ENCODE measurements at regions not wholly inside any gene's neighbourhood (a gene's known extent, or its start where the extent isn't known, plus 50 kb on each side); places are given as distances from the start of the nearest gene placed in this dataset.

DNA sequence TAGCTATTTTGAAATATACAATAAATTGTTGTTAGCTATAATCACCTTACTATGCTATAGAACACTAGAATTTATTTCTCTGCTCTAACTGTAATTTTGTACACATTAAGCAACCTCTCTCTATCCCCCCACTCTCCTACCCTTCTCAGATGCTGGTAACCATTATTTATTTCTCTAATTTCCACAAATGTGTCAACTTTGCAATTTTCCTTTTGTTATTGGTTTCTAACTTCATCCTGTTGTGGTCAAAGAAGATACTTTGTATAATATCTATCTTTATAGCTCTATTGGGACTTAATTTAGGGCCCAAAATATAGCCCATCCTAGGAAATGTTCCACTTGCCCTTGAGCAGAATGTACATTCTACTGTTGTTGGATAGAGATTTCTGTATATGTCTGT is 229.3 kb downstream of the SATB1 start:
- in situ Hi-C loops (cut with MboI; ENCODE audit: low pct_ligation_motif_present in 1 of 4, low pct_unique_long_range_greater_than_20kb in 1 of 4, low sequenced_read_pairs in 3 of 4) (no loop called here), intact Hi-C loops (cut with DNase I; ENCODE audit: low total_unique reads) (no loop called here)
- TF ChIP-seq POLR2AphosphoS5 (IDR thresholded peaks at IDR 0.05) (no peak), POLR2A (IDR thresholded peaks at IDR 0.05) (no peak), EP300 (IDR thresholded peaks at IDR 0.05; ENCODE audit: low read depth) (no peak)
- TF ChIP-seq, protein P1, sequence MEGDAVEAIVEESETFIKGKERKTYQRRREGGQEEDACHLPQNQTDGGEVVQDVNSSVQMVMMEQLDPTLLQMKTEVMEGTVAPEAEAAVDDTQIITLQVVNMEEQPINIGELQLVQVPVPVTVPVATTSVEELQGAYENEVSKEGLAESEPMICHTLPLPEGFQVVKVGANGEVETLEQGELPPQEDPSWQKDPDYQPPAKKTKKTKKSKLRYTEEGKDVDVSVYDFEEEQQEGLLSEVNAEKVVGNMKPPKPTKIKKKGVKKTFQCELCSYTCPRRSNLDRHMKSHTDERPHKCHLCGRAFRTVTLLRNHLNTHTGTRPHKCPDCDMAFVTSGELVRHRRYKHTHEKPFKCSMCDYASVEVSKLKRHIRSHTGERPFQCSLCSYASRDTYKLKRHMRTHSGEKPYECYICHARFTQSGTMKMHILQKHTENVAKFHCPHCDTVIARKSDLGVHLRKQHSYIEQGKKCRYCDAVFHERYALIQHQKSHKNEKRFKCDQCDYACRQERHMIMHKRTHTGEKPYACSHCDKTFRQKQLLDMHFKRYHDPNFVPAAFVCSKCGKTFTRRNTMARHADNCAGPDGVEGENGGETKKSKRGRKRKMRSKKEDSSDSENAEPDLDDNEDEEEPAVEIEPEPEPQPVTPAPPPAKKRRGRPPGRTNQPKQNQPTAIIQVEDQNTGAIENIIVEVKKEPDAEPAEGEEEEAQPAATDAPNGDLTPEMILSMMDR (IDR thresholded peaks at IDR 0.05): no peak

DNA sequence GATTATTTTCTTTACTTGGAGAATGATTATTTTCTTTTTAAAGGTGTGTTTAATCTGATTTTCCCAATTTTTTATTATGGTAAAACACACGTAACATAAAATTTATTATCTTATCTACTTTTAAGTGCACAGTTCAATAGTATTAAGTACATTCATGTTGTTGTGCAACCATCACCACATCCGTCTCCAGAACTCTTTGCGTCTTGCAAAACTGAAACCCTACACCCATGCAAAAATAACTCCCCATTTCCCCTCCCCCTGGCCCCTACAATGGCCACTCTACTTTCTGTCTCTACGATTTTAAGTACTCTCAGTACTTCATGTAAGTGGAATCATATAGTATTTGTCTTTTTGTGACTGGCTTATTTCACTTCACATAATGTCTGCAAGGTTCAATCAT is 230.7 kb downstream of the SATB1 start:
- TF ChIP-seq POLR2A (IDR thresholded peaks at IDR 0.05) (no peak), EP300 (IDR thresholded peaks at IDR 0.05; ENCODE audit: low read depth) (no peak), POLR2AphosphoS5 (IDR thresholded peaks at IDR 0.05) (no peak)
- TF ChIP-seq, protein P1 (IDR thresholded peaks at IDR 0.05): no peak
- intact Hi-C loops (cut with DNase I; ENCODE audit: low total_unique reads) (no loop called here), in situ Hi-C loops (cut with MboI; ENCODE audit: low pct_ligation_motif_present in 1 of 4, low pct_unique_long_range_greater_than_20kb in 1 of 4, low sequenced_read_pairs in 3 of 4) (no loop called here)
- Histone ChIP-seq H3K27ac (no peak overlapping the region), H3K9me3 (no peaks in the 10 kb centered on the region), H3K36me3 (no peaks in the 10 kb centered on the region), H3K27me3 (no peaks in the 10 kb centered on the region), H3K4me3 (no peak overlapping the region), H3K4me1 (no peaks in the 10 kb centered on the region)
- WGBS, 2 donors (ENCODE audit: low coverage in 1 of 2): 78 to 80% methylated on average over 3 to 4 of the region's 4 CpGs
- no peak for DNase-seq

More for the DNA sequence above, 229.3 kb downstream of the SATB1 start:
- H3K9me3 ChIP-seq: no peaks in the 10 kb centered on the region
- no peak overlapping the region for H3K4me3 ChIP-seq
- no peak for DNase-seq
- no peaks in the 10 kb centered on the region for H3K36me3 ChIP-seq
- no peak overlapping the region for H3K27ac ChIP-seq
- H3K4me1 ChIP-seq: no peaks in the 10 kb centered on the region
- H3K27me3 ChIP-seq: no peaks in the 10 kb centered on the region

DNA sequence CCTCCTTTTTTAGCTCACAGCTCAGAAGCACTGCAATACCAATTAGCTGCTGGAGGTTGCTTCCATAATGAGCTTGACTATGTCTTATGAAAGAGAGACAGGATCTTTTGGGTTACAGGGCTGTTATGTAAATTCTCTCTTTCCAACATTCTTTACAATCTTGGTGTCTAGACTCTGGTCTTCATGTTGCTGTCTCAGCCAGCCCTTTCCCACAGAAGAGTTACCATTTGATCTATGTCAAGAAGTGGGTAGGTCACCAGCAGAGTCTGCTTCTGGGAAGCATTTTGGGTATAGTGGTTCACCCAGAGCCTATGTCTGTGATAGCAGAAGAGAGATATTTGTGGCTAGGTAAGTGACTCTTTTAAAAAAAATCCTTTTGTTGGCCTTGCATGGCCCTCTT is 234.5 kb downstream of the SATB1 start:
- Histone ChIP-seq H3K4me3 (no peak overlapping the region), H3K27me3 (no peaks in the 10 kb centered on the region), H3K4me1 (no peaks in the 10 kb centered on the region), H3K9me3 (no peaks in the 10 kb centered on the region), H3K36me3 (no peaks in the 10 kb centered on the region), H3K27ac (no peak overlapping the region)
- TF ChIP-seq EP300 (IDR thresholded peaks at IDR 0.05; ENCODE audit: low read depth) (no peak), POLR2A (IDR thresholded peaks at IDR 0.05) (no peak), POLR2AphosphoS5 (IDR thresholded peaks at IDR 0.05) (no peak)
- TF ChIP-seq, protein P1 (IDR thresholded peaks at IDR 0.05): no peak
- intact Hi-C loops (cut with DNase I; ENCODE audit: low total_unique reads) (no loop called here), in situ Hi-C loops (cut with MboI; ENCODE audit: low pct_ligation_motif_present in 1 of 4, low pct_unique_long_range_greater_than_20kb in 1 of 4, low sequenced_read_pairs in 3 of 4) (no loop called here)
- no peak for DNase-seq

DNA sequence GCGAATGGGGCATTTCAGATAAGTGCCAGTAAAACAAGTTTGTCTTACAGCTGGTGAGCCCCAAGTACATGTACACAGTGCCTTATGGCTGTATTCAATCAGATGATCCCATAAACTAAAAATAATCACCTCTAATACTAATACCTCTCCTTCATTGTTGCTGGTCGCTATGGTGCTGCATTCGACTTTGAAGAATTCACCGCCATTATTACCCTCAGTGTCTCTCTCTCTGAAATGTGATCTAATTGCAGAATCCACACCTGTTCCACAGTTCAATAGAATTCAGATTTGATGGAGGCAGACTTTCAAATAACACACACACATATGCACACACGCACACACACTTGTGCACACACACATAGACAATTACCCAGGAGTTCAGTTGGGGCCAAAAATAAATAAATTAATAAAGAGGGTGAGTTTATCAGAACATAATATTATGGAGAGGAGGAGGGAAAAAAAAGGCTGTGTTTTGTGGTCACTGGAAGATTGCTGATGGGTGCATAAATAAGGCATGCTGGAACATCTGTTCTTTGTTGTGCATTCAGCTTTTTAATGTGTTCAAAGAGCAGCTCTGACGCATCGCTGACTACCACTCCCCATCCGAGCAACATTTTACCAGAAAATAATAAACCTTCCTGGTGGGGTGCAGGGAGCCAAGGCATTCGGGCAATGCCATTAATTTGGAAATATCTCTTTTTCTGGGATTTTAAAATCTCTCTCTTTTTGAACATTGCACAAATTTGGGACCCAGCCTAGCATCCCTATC is 235.7 kb downstream of the SATB1 start:
- Histone ChIP-seq H3K4me1 (no peaks in the 10 kb centered on the region), H3K36me3 (no peaks in the 10 kb centered on the region), H3K27me3 (no peaks in the 10 kb centered on the region), H3K27ac (no peak overlapping the region), H3K9me3 (no peaks in the 10 kb centered on the region), H3K4me3 (no peak overlapping the region)
- in situ Hi-C loops (cut with MboI; ENCODE audit: low pct_ligation_motif_present in 1 of 4, low pct_unique_long_range_greater_than_20kb in 1 of 4, low sequenced_read_pairs in 3 of 4): no loop called here
- WGBS, 2 donors (ENCODE audit: low coverage in 1 of 2): 72 to 73% methylated on average over 6 to 9 of the region's 9 CpGs
- intact Hi-C loops (cut with DNase I; ENCODE audit: low total_unique reads): no loop called here
- DNase-seq: no peak
- no peak for TF ChIP-seq EP300 (IDR thresholded peaks at IDR 0.05; ENCODE audit: low read depth)
- no peak for TF ChIP-seq POLR2A (IDR thresholded peaks at IDR 0.05)
- TF ChIP-seq, protein P1 (IDR thresholded peaks at IDR 0.05): no peak
- TF ChIP-seq POLR2AphosphoS5 (IDR thresholded peaks at IDR 0.05): no peak
